ENCODE measurements at regions not wholly inside any gene's neighbourhood (a gene's known extent, or its start where the extent isn't known, plus 50 kb on each side); places are given as distances from the start of the nearest gene placed in this dataset.

DNA sequence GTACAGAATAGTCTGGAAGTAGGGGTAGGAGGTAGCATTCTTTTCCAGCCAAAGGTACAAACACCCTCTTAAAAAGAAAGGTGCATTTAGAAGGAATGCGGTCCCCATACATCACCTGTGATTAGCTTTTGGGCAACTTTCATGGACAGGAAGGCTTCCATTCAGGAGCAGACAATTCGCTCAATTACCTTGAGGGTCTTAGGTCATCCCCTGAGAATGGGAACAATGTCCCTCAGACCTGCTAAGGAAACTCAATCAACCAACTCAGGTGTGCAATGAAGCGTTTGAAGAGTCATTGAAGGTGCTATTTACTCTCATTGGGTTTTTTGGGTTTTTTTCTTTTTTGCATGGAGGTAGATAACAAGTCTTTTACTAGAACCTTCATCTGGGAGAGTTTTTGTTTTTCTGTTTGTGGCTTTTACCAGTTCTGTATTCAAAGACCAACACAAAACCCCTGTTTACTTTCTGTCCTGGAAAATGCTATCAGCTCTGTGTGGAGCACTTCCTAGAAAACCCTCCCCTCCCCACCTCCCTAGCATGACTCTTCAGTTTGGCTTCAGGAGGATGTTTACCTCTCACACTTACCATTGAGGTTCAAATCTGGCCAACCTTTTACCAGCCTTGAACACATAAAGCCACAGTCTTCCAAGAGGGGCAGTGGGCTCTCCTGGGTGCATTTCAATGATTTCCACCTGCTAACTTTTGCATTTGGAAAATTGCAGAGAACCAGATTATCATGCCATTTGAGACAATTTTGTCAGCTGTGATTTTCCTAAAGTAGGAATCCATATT, 271.2 kb upstream of the PRDM1 start:
- Histone ChIP-seq H3K79me2 (ENCODE audit: control insufficient read depth, insufficient read depth, low read length, unreplicated experiment) (no peaks in the 10 kb centered on the region), H2AFZ (ENCODE audit: low read length, unreplicated experiment) (no peak overlapping the region), H3K4me1 (ENCODE audit: control insufficient read depth, insufficient read depth, low read length, unreplicated experiment) (peaks cover 12% of the 10 kb centered on the region), H3K27ac (ENCODE audit: low read depth, low read length) (no peak overlapping the region), H3K4me3 (ENCODE audit: low read depth, low read length) (no peak overlapping the region), H3K36me3 (ENCODE audit: insufficient read depth, low read length) (no peaks in the 10 kb centered on the region), H3K27me3 (ENCODE audit: insufficient read depth, low read length) (no peaks in the 10 kb centered on the region)

DNA sequence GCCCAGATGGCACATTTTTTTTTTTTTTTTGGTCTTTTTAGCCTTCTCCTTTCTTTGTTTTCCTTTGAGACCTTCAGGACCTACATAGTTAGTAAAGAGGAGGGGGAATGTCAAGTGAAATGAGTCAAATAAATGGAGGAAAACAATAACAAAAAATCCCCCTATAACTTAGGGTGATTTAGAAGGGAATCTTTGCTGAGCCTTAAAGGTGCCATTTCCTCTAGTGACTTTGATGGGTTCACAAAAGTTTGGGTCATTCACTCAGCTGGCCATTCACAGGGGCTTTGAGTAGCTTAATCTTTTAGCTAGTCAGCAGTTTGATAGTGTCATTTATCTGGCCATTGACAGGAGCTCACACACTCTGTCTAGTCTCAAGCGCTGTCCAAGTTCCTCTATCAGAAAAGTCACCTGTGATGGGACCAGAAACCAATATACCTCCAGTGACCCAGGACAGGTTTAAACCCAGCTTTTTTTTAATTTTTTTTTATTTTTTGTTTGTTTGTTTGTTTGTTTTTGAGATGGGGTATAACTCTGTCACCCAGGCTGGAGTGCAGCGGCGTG, 275.1 kb upstream of the PRDM1 start:
- peak overlapping the region; percentile 47 for H2AFZ ChIP-seq (ENCODE audit: low read length, unreplicated experiment)
- peaks cover 19% of the 10 kb centered on the region for H3K4me1 ChIP-seq (ENCODE audit: control insufficient read depth, insufficient read depth, low read length, unreplicated experiment)
- H3K36me3 ChIP-seq (ENCODE audit: insufficient read depth, low read length): no peaks in the 10 kb centered on the region
- peak overlapping the region; percentile 3; the same call in 1 of the 2 replicates for H3K27ac ChIP-seq (ENCODE audit: low read depth, low read length)
- no peaks in the 10 kb centered on the region for H3K27me3 ChIP-seq (ENCODE audit: insufficient read depth, low read length)
- H3K79me2 ChIP-seq (ENCODE audit: control insufficient read depth, insufficient read depth, low read length, unreplicated experiment): no peaks in the 10 kb centered on the region
- no peak overlapping the region for H3K4me3 ChIP-seq (ENCODE audit: low read depth, low read length)

DNA sequence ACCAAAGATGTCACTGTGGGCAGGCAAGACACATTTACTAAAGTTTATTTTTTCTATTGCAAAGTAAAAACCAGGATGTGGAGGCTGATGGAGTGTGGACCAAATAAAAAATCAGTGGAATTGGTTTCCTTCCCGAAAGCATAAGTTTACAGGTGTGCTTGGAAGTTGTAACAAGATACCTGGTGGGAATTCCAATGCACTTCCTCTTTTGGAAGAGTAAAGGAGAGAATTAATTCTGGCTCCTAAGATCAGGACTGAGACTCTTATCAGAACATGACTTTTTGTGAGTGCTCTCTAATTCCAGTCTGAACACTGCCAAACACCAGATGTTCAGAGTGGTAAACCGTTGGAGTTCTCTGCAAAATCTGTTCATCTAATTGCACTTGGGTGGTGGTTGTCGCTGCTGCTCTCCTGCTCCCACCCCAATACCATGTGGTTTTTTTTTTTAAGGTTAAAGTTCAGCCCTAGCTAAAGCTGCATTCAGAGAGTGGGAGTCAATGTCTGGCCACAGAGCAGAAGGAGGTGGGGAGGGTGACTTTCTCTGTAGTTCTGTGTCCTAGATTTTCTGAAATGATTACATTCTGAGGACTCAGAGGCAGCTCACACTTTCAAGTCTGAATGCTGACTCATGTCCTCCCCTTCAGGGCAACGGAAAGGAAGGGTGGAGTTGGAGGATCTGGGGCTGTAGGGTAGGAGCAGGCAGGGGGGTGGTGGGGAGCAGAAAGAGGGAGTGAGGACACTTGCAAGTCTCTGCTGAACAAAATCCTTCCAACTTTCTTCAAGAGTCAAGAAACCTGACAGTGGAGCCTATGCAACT, 275.8 kb upstream of the PRDM1 start:
- Histone ChIP-seq H3K27ac (ENCODE audit: low read depth, low read length) (peak overlapping the region; percentile 3; the same call in 1 of the 2 replicates), H3K79me2 (ENCODE audit: control insufficient read depth, insufficient read depth, low read length, unreplicated experiment) (no peaks in the 10 kb centered on the region), H3K4me3 (ENCODE audit: low read depth, low read length) (no peak overlapping the region), H3K36me3 (ENCODE audit: insufficient read depth, low read length) (no peaks in the 10 kb centered on the region), H2AFZ (ENCODE audit: low read length, unreplicated experiment) (peak overlapping the region; percentile 49), H3K27me3 (ENCODE audit: insufficient read depth, low read length) (no peaks in the 10 kb centered on the region), H3K4me1 (ENCODE audit: control insufficient read depth, insufficient read depth, low read length, unreplicated experiment) (peaks cover 24% of the 10 kb centered on the region)

- H3K4me3 ChIP-seq (ENCODE audit: low read depth, low read length): no peak overlapping the region
- no peak overlapping the region for H3K27ac ChIP-seq (ENCODE audit: low read depth, low read length)
- no peaks in the 10 kb centered on the region for H3K79me2 ChIP-seq (ENCODE audit: control insufficient read depth, insufficient read depth, low read length, unreplicated experiment)
- no peaks in the 10 kb centered on the region for H3K36me3 ChIP-seq (ENCODE audit: insufficient read depth, low read length)
- no peak overlapping the region for H2AFZ ChIP-seq (ENCODE audit: low read length, unreplicated experiment)
- no peaks in the 10 kb centered on the region for H3K27me3 ChIP-seq (ENCODE audit: insufficient read depth, low read length)
- H3K4me1 ChIP-seq (ENCODE audit: control insufficient read depth, insufficient read depth, low read length, unreplicated experiment): peaks cover 36% of the 10 kb centered on the region
These were observed 277.6 kb upstream of the PRDM1 start for GRCh38 chr6:105808571-105808970.

DNA sequence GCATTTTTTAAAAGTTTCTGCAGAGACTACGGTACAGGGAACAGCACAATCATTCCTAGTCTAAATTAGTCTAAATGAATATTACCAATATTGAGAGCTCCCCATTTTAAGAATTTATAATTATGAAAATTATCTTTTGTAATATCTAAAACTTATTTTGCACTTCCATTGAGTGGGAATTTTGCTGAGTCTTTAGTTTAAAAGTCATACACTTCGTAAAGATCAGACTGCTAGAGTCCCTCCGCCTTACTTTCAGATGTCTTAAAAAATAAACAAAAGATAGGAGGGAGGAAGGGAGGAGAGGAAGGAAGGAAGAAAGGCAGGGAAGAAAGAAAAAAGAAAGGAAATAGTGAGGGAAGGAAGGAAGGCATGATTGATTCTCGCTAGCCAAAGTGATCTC, 278.2 kb upstream of the PRDM1 start:
- Histone ChIP-seq H3K27ac (ENCODE audit: low read depth, low read length) (no peak overlapping the region), H3K4me3 (ENCODE audit: low read depth, low read length) (no peak overlapping the region), H3K36me3 (ENCODE audit: insufficient read depth, low read length) (no peaks in the 10 kb centered on the region), H3K4me1 (ENCODE audit: control insufficient read depth, insufficient read depth, low read length, unreplicated experiment) (peaks cover 36% of the 10 kb centered on the region), H2AFZ (ENCODE audit: low read length, unreplicated experiment) (no peak overlapping the region), H3K27me3 (ENCODE audit: insufficient read depth, low read length) (no peaks in the 10 kb centered on the region), H3K79me2 (ENCODE audit: control insufficient read depth, insufficient read depth, low read length, unreplicated experiment) (no peaks in the 10 kb centered on the region)

DNA sequence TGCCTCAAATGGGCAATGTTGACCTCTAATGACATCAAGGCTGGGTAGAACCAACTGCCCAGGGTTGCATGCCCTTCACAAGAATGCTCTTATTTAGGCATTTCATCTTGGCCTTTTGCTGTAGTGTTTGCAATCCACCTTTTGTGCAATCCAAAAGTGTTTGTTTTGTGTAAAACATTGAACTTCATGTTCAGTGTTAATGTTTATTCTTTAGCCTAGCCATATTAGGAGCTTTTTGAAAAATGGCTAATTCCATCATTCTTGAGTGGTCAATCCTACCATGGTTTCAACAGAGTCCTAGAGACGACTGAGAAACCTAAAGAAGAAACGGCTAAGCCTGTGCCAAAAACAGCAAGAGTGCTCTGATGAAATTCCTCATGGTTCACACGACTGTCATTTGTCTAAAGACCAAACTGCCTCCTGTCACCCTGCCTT, 279.6 kb upstream of the PRDM1 start:
- Histone ChIP-seq H2AFZ (ENCODE audit: low read length, unreplicated experiment) (no peak overlapping the region), H3K4me3 (ENCODE audit: low read depth, low read length) (no peak overlapping the region), H3K79me2 (ENCODE audit: control insufficient read depth, insufficient read depth, low read length, unreplicated experiment) (no peaks in the 10 kb centered on the region), H3K36me3 (ENCODE audit: insufficient read depth, low read length) (no peaks in the 10 kb centered on the region), H3K27me3 (ENCODE audit: insufficient read depth, low read length) (no peaks in the 10 kb centered on the region), H3K27ac (ENCODE audit: low read depth, low read length) (no peak overlapping the region), H3K4me1 (ENCODE audit: control insufficient read depth, insufficient read depth, low read length, unreplicated experiment) (peaks cover 36% of the 10 kb centered on the region)

- Histone ChIP-seq H3K36me3 (ENCODE audit: insufficient read depth, low read length) (no peaks in the 10 kb centered on the region), H3K4me1 (ENCODE audit: control insufficient read depth, insufficient read depth, low read length, unreplicated experiment) (peaks cover 30% of the 10 kb centered on the region), H2AFZ (ENCODE audit: low read length, unreplicated experiment) (no peak overlapping the region), H3K79me2 (ENCODE audit: control insufficient read depth, insufficient read depth, low read length, unreplicated experiment) (no peaks in the 10 kb centered on the region), H3K4me3 (ENCODE audit: low read depth, low read length) (no peak overlapping the region), H3K27ac (ENCODE audit: low read depth, low read length) (no peak overlapping the region), H3K27me3 (ENCODE audit: insufficient read depth, low read length) (no peaks in the 10 kb centered on the region)
These were observed 280.6 kb upstream of the PRDM1 start for GRCh38 chr6:105805501-105806023.

GRCh38 chr6:105804424-105804823, 281.7 kb upstream of the PRDM1 start:
- Histone ChIP-seq H3K4me1 (ENCODE audit: control insufficient read depth, insufficient read depth, low read length, unreplicated experiment) (peaks cover 19% of the 10 kb centered on the region), H2AFZ (ENCODE audit: low read length, unreplicated experiment) (no peak overlapping the region), H3K4me3 (ENCODE audit: low read depth, low read length) (no peak overlapping the region), H3K27ac (ENCODE audit: low read depth, low read length) (peak overlapping the region; percentile 18; the same call in 1 of the 2 replicates), H3K79me2 (ENCODE audit: control insufficient read depth, insufficient read depth, low read length, unreplicated experiment) (no peaks in the 10 kb centered on the region), H3K36me3 (ENCODE audit: insufficient read depth, low read length) (no peaks in the 10 kb centered on the region), H3K27me3 (ENCODE audit: insufficient read depth, low read length) (no peaks in the 10 kb centered on the region)

DNA sequence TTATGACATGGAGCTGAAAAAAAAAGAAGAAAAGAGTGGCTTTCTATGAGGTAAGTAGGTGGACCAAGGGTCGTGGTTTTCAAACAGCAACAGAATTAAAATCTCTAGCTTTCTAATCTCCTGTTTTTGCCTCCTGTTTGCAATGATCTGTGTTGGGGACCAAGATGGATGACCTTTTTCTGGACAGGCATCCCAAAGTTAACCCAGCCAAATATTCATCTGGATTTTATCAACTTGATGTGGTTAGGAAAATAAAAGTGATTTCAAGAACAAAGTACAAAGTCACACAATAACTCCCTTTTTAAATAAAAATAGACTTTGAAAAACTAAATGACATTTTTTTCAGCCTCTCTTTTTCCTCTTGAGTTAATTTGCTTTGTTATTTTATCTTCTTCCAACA, 282.1 kb upstream of the PRDM1 start:
- Histone ChIP-seq H3K79me2 (ENCODE audit: control insufficient read depth, insufficient read depth, low read length, unreplicated experiment) (no peaks in the 10 kb centered on the region), H3K27me3 (ENCODE audit: insufficient read depth, low read length) (no peaks in the 10 kb centered on the region), H3K4me1 (ENCODE audit: control insufficient read depth, insufficient read depth, low read length, unreplicated experiment) (peaks cover 19% of the 10 kb centered on the region), H3K27ac (ENCODE audit: low read depth, low read length) (peak overlapping the region; percentile 18; the same call in 1 of the 2 replicates), H2AFZ (ENCODE audit: low read length, unreplicated experiment) (no peak overlapping the region), H3K4me3 (ENCODE audit: low read depth, low read length) (no peak overlapping the region), H3K36me3 (ENCODE audit: insufficient read depth, low read length) (no peaks in the 10 kb centered on the region)

DNA sequence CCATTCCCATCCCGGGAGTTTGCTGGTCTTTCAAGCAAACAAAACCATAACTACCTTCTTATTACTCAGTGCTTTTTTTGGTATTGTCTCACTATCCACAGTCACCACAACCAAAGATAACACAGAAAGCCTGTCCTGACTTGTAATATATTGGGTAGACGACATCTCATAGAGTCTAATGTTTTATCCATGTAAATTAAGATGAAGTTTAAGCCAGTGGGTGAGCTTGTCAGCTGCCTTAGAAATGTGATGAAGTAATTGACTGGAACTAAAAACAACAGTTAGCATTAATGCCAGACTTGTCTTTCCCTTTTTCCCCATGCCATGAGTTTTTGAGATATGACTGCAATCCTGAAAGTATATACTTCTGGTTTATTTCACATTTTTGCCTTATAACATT, 282.7 kb upstream of the PRDM1 start:
- no peak overlapping the region for H2AFZ ChIP-seq (ENCODE audit: low read length, unreplicated experiment)
- no peaks in the 10 kb centered on the region for H3K27me3 ChIP-seq (ENCODE audit: insufficient read depth, low read length)
- H3K27ac ChIP-seq (ENCODE audit: low read depth, low read length): no peak overlapping the region
- H3K36me3 ChIP-seq (ENCODE audit: insufficient read depth, low read length): no peaks in the 10 kb centered on the region
- no peaks in the 10 kb centered on the region for H3K79me2 ChIP-seq (ENCODE audit: control insufficient read depth, insufficient read depth, low read length, unreplicated experiment)
- H3K4me1 ChIP-seq (ENCODE audit: control insufficient read depth, insufficient read depth, low read length, unreplicated experiment): peaks cover 24% of the 10 kb centered on the region
- H3K4me3 ChIP-seq (ENCODE audit: low read depth, low read length): no peak overlapping the region
